NK-92 treated with Interleukin-12 subunit alpha and Interleukin-12 subunit beta, amount 100 ng/mL, for 24 hours (cell line): ENCODE measurements at regions not wholly inside any gene's neighbourhood (a gene's known extent, or its start where the extent isn't known, plus 50 kb on each side); places are given as distances from the start of the nearest gene placed in this dataset.
"Not testable (repeated sequence)": the region's sequence is repeated elsewhere in the genome, so short reads cannot be mapped to it uniquely, and the experiment has no call there.

Experiments
- DNase-seq: peaks from one replicate; lab custom pipeline; 2025; lab: John Stamatoyannopoulos, UW

DNA sequence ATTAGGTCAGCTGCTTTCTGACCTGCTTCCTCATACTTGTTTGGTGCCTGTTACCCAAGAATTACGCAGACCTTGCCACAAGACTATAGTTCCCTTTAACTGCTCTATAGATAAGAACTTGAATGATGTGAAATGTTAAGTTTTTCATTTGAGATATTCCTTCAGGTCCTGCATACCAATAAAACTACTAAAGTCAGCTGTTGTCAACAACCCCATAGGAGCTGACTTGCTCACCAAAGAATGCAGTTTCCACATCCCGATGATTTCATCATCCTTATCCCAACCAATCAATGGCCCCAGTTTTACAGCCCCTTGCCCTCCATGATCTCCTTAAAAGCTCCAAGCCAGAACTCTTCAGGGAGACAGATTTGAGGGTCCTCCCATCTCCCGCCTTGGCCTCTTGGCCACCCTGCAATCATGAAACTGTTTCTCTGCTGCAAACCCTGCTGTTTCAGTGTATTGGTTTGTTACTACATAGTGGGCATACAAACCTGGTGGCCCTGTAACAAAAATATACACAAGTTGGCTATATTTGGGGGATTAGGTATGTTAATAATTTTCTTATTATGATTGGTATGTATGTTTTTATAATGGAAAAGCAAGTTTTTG, 396.3 kb upstream of the CHST9 start:
- DNase-seq: no peak

DNA sequence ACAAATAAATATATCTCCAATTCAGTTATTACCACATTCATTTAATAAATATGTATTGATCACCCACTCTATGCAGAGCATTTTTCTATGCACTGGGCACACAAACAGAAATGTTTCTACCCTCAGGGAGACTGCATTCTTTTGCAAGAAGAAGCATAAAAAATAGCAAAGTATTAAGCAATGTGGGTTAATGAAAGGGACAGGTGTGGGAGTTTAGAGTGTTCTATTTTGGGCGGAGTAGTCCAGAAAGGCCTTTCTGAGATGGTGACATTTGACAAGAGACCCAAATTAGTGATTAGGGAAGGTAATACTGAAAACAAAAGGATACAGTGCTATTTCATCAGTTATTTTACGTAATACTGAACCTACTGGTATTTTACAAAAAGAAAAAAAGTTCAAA, 394.3 kb upstream of the CHST9 start:
- no peak for DNase-seq

DNA sequence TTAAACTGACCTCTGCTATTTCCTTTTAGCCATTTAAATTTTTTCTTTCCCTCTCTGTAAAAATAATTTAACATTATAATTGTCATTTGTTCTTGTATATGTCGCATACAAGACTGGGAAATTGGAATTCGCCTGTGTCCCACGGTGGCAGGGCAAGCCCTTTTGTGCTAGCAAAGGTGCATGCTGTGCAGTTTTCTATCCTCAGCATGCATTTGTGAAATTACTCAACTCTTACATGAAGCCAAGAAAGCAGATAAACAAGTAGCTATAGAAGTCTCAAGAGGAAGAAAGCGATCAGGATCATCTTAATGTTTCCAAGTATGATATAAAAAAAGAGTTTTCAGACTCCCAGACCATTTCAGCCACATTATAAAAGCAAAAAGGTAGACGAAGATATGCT, 392.6 kb upstream of the CHST9 start:
- DNase-seq: no peak

DNA sequence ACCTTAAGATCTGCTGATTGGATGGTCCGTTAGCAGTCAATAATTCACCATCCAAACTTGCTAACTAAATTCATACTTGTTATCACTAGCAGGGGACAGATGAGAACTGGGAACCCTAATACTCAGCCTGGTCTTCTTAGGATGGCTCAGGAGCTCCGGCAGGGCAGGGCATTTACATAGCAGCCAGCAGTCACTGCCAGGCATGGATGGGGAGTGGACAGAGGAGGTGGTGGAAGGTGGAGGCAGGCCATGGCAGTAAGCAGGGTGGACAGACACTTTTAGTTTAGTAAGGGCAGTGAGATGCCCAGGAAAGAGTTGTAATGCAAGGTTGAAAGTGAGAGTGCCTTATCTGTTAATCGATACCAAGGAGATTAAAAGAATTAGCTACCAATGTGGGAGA, 392.2 kb upstream of the CHST9 start:
- no peak for DNase-seq

DNA sequence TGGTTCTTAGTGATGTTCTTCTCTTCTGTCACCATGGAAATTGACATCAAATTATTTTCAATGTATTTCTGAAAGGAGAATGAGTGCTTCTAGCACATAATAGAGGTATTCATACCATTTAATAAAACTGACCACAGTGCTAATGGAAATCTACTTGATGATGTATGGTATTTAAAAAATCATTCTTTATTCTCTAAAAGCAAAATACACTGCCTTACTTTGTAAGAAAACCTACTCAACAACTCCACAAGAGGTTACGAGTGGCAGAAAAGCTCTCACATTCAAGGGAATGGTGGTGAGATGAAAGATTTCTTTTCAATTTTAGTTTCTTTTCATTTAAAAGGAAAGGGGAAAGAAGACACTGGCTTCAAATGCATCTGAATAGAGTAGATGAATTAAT, 382.3 kb upstream of the CHST9 start:
- DNase-seq: no peak

DNA sequence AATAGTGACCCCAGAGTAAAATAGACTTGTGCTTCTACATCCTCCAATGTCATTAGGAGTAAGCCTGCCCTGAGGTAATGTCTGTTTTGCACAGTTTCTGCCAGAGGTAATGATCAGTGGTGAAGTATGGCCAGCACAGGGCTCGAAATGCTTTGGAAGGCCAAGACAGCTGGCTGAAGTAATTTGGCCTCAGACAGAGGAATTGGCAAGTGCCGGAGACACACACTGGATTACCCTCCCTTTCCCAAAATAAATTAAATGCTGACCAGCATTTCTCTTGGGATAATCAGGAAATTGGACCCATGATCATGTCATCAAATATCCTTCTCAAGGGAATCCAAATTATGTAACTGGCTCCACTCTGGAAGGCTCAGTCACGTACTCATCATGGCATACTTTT, 379.0 kb upstream of the CHST9 start:
- DNase-seq: no peak

DNA sequence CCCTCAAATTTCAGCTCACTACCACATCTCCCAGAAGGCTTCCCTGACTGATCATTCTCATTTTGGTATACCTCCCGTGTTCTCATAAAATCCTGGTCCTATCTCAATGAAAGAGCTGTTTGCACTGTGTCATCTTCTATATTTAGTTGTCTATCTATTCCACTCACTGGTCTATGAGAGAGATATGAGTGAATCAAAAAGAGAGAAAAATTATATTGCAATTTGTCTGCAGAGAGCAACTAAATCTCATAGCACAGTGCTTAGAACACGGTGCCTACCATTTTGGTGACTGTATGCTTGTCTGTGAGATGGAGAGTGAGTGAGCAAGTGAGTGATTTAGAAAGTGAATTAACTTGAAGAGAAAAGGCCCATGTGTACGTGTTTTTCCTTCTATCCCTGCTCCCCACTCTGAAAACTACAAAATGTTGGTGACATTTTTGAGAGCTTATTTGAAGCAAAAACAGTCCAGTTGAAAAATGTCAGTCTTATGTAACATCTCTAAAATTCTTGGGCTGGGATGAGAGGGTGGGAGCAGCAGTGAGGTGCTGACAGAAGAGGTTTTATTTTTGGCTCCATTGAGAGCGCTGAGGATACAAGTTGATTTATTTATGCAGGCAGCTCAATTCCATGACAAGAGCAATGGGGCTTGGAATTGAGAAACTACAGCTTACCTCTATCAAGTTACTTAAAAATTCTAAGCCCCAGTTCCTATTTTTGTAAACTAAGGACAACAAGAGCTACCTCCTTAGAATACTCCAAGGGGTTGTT, 373.5 kb upstream of the CHST9 start:
- DNase-seq: no peak

DNA sequence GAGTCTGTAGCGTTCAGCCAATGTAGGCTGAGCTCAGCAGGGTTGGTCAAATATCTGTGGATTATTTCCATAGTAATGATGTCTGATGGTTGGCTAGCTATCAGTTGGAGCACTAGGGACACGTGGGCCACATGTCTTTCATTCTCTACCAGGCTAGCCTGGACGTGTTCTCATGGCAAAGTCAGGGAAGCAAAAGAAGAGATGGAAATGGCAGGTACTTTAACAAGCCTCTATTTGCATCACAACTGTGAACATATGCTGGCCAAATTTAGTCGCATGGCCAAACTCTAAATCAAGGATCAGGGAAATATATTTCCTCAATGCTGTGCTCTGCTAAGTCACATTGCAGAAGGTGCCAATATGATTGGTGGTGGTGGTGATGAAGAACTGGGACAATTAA, 371.6 kb upstream of the CHST9 start:
- no peak for DNase-seq

DNA sequence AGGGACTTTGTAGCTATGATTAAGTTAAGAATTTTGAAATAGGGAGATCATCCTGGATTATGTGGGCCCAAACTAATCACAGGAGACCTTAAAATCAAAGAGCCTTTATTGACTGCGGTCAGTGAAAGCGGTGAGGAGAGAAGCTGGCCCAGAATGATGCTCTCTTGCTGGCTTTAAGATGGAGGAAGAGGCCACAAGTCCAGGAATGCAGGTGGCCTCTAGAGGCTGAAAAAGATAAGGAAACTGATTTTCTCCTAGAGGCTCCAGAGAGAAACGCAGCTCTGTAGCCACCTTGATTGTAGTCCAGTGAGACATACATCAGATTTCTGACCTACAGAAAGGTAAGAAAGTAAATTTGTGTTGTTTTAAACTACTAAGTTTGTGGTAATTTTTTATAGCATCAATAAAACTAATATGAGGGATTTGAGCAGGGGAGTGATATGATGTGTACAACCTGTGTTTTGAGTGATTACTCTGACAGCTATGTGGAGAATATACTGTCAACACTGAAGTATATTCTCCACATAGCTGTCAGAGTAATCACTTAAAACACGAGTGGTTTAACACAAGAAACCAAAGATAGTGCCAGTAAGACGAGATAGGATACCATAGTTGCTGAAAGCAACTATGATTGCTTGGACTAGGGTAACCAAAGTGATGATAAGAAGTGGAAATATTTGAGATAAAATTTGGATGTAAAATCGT, 364.4 kb upstream of the CHST9 start:
- DNase-seq: no peak

DNA sequence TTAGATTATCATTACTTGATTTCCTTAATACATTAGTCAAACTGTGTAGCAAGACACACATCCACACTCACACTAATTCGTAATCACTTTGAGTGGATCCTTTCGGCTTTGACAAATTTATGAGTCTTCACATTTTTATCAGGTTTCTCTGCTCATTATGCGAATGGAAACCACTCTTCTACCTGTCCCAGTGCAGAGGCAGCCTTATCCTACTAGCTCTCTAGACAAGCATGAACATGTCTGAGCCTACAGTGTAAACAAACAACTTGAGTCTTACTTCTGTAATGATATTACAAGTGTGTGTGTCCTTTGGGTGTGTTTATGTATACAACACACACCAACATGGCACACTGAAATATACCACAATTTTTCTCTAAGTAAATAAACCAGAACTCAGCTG, 361.9 kb upstream of the CHST9 start:
- no peak for DNase-seq

DNA sequence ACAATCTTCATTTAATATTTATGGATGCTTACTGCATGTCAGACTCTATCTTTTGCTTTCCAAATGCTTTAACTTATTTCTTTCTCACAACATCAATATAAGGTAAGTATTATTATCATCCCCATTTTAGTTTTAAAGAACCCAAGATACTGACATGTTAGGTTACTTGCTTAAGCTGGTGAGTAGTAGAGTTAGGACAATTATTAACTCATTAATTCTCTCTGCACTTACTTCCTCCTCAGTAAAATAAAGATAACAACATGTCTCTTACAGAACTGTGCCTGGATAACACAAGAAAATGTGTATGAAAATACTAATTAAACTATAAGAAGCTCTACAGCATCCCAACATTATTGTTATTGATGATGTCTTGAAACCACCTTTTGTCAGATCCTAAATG, 359.1 kb upstream of the CHST9 start:
- DNase-seq: no peak

DNA sequence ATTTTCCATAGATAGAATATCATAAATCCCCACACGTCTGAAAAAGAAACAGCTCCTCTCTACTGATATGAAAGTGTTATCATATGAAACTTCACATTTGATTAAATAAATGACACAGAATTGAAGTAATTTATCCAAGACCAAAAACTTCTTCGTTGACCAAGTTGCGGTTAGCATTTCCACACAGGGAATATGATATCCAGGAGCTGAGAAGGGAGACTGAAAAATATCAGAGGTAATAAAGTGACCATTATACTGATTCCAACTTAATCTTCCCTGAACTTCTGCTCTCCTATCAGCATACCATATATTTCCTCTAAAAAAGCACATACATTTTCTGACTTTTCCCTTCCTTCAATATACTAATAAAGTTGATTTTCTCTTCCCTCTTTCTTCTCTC, 356.2 kb upstream of the CHST9 start:
- DNase-seq: no peak

DNA sequence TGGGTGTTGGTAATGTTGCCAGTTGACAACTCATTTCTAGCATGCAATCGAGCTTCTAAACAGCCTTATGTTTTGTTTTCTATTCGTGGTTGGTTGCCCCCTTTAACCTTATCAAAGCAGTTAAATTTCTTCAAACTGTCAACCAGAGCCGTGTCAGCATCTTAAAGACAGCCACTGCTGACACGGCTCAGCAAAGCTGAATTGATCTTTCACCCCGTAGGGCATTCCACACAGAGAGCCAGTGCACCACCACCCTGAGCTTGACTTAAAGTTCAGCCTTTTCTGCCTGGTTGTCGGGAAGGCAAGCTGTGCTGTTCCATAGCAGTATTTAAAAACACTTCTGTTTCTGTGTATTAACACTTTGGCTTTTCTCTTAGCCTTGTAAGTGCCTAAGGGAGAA, 355.0 kb upstream of the CHST9 start:
- DNase-seq: no peak

DNA sequence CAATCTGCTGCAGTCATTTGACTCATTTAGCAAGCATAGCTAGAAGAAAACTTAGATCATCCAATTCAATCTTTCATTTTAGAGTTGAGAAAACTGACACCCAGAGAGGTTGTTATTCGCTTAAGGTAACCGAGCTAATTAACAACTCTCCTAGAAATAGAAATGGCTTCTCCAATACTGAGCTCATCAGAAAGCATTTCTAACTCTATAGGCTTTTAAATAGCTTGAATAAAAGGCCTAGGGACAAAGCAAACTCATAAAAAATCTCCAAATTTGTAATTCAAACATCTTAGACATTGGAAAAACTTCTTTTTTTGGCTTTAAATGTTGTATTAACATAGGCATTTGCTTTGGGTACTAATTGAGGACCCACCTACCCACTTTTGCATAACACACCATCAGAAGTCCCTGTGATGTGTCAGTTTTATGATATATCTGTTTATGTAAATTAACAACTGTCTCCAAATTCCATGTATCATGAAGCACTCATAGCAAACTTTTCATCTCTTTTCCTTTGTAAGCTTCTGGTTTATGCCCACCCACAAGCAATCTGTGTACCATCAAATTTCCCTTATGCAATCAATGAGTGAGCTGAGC, 343.9 kb upstream of the CHST9 start:
- DNase-seq: no peak

DNA sequence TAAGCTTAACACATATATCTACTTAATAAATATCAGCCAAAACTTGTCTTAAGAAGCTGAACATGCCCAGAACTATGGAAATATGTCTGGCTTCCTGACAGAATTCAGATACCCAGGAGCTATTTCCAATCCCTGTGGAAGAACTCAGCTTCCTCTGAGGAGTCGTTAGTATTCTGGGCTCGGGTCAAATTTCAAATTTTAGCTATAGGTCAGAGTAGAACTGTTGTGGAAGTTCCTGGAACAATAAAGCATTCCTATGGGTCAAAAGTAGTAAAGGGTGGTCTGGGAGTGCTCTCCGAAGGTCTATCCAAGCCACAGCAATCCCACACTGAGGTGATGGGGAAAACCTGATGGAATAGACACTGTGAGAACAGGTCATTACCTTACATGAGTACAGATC, 342.7 kb upstream of the CHST9 start:
- DNase-seq: no peak

DNA sequence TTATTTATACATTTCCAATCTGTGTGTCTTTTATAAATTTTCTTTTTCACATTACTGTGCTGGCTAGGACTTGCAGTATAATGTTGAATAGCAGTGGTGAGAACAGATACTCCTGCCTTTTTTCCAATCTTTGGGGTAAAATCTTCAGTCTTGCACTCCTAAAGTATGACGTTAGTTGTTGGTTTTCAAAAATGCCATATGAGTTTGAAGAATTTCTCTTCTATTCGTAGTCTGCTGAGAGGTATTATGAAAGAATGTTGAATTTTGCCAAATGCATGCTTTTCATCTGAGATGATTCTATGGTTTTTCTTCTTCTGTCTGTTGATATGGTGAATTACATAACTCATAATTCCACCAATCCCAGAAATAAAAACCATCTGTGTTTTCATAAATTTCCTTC, 335.3 kb upstream of the CHST9 start:
- no peak for DNase-seq

DNA sequence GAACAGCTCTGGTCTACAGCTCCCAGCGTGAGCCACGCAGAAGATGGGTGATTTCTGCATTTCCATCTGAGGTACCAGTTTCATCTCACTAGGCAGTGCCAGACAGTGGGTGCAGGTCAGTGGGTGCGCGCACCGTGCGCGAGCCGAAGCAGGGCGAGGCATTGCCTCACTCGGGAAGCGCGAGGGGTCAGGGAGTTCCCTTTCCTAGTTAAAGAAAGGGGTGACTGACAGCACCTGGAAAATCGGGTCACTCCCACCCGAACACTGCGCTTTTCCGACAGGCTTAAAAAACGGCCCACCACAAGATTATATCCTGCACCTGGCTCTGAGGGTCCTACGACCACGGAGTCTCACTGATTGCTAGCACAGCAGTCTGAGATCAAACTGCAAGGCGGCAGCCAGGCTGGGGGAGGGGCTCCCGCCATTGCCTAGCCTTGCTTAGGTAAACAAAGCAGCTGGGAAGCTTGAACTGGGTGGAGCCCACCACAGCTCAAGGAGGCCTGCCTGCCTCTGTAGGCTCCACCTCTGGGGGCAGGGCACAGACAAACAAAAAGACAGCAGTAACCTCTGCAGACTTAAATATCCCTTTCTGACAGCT, 325.0 kb upstream of the CHST9 start:
- not testable (repeated sequence) for DNase-seq

DNA sequence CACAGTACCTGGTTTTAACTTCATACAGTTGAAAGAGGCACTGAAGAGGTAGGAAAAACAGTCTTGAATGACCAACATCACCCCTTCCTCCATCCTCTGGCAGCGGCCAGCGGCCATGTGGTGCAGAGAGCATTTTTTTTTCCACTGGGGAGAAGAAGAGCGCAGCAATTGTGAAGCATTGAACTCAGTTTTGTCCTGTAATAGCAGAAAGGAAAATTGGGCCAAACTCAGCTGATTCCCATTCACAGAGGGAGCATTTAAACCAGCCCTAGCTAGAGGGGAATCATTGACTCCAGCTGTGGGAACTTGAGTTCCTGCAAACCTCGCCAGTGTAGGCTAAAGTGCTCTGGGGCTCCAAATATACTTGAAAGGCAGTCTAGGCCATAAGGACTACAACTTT, 316.6 kb upstream of the CHST9 start:
- DNase-seq: no peak

DNA sequence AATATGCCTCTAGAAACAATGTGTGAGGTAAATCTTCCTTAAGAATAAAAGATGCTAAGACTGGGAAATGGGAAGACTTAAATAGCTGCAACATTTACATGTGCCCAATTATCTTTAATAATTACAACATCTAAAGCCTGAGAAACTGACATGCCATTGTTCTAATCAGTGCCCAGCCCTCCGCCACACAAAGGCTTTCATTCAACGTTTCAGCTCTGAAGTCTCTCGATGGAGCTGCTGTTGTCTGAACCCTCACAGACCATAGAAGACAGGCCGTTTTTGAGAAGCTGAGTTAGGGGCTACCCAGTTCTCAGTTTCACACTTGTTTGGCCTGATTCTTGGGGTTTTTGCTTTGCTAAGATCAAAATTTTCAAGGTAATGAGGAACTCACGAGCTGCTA, 315.4 kb upstream of the CHST9 start:
- DNase-seq: no peak

DNA sequence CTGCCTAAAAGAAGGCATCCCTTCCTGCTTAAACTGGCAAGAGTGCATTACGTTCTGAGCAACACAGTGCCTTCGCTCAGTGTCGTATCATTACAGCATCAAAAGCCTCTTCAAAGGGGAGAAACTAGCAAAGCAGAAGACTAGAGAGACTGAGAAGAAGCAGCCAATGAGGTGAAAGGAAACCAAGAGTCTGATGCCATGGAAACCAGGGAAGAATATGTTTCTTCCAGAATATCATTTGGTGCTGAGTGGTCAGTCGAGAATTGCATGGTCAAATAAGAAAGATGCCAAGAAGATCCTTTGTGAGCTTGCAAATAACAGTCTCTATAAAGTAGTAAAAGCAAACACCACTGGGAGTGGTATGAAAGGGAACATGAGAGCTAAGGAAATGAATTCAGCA, 312.1 kb upstream of the CHST9 start:
- no peak for DNase-seq

DNA sequence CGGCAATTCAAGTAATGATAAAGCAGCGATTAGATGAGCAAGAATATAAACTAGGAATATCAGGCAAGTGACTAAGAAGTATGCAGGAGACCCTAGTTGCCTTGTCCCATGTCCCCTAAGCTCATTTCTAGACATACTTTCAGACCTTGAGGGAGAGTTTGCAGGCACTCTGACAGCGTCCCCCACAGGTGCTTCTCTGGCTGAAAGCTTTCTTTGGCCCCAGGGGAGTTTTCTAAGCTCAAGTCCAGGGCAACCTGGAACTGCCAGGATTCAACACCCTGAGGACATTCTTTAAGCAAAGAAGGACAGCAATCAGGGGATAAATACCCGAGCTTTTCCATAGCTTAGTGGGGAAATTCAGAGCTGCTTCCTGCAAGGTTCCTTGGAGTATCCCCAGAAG, 308.1 kb upstream of the CHST9 start:
- DNase-seq: no peak

DNA sequence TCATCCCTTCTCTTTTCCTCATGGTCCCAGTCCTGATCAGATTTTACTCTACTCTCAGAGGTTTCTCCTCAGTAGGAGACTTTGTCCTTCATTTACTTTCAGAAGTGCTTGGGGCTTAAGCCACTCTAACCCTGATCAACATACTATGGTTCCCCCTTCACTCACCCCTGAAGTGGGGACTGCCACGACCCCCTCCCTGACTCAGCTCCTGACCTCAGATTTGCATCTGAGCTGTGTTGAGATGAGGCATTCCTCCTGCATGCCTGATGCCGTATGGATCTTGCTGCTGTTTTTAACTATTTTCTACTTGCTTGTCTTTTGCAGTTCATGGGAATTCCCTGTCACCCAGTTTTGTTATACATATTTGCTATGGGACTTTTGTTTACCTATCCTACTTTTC, 306.7 kb upstream of the CHST9 start:
- DNase-seq: no peak

DNA sequence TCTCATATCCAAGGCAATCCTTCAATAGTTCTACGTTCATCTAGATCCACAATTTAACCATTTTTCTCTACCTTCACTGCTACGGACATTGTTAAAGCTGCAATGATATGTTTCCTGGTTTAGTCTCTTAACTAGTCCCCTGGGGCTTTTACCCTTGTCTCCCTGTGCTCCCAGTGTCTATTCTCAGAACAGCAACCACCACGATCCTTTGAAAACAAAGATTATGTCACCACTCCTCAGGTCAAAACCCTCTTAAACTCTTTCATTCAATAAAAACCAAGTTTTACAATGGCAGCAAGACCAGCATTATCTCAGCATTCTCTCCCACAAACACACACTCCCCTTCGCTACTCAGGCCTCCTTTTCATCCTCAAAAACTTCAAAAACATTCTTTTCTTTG, 298.2 kb upstream of the CHST9 start:
- DNase-seq: no peak
